HepG2 (cell line): ENCODE measurements at regions not wholly inside any gene's neighbourhood (a gene's known extent, or its start where the extent isn't known, plus 50 kb on each side); places are given as distances from the start of the nearest gene placed in this dataset.

ENCODE experiments used
- ATAC-seq: fragments of 200-7000 bp; cut with Tn5 transposase; 3 replicates; pipeline ENCODE4 v1.9.1; 2020; ENCODE audit warnings: mild to moderate bottlenecking, moderate library complexity
- BruUV-seq: library from RNA; stranded (reverse); fragments of 400-500 nt; replicated peaks from 2 replicates; lab custom pipeline; 2021; lab: Mats Ljungman, UMichigan
- CTCF ChIA-PET: fragments of 300-600 bp; formaldehyde crosslinking; extraction: SDS; loops from one replicate; lab custom pipeline; 2021; ENCODE audit warnings: low total read pairs, inconsistent platforms, low intra/inter-chr PET ratio; lab: Yijun Ruan, JAX
- POLR2A ChIA-PET: fragments of 350-600 bp; sonication (Branson Sonifier 250); formaldehyde crosslinking; loops from one replicate; lab custom pipeline; 2020; ENCODE audit warnings: antibody characterized with exemption, inconsistent platforms; lab: Yijun Ruan, JAX
- DNase-seq: peaks from one replicate; pipeline ENCODE4 v3.0.0-alpha.2; 2015; ENCODE audit warnings: low spot score
- FAIRE-seq: peaks from 3 replicates; lab custom pipeline; 2011; peaks lifted over from hg19 to GRCh38; lab: Jason Lieb, UNC
- H2AFZ ChIP-seq: one replicate; pipeline ENCODE4 v1.6.1; 2011; ENCODE audit warnings: low read length, inconsistent platforms
- H3K27ac ChIP-seq: fragments of 300-600 bp; 3 replicates; pipeline ENCODE4 v1.8.0; 2011; ENCODE audit warnings: mixed run types, mild to moderate bottlenecking, mixed read lengths, low read length, inconsistent platforms; ENCODE audit not compliant: insufficient read depth; ENCODE audit errors: extremely low read length
- H3K27me3 ChIP-seq, 2 experiments: fragments of 200-600 bp in 1 of 2; 2 replicates in 1 of 2; 3 replicates in 1 of 2; pipeline versions ENCODE4 v1.6.0 to v1.8.0; 2011; ENCODE audit warnings: low read length in 2 of 2, mild to moderate bottlenecking in 2 of 2, moderate library complexity in 2 of 2, inconsistent platforms in 1 of 2; ENCODE audit not compliant: insufficient read depth in 2 of 2, control insufficient read depth in 1 of 2
- H3K36me3 ChIP-seq, 2 experiments: fragments of 200-600 bp in 1 of 2; replicated peaks in 1 of 2; 2 replicates in 1 of 2; 3 replicates in 1 of 2; pipeline versions ENCODE4 v1.5.1 to v1.8.0; 2011; ENCODE audit warnings: low read length in 2 of 2, inconsistent platforms in 1 of 2; ENCODE audit not compliant: insufficient read depth in 2 of 2, control insufficient read depth in 1 of 2
- H3K4me1 ChIP-seq: 2 replicates; pipeline ENCODE4 v1.5.1; 2012; ENCODE audit warnings: low read length, inconsistent platforms; ENCODE audit not compliant: insufficient read depth
- H3K4me2 ChIP-seq: 2 replicates; pipeline ENCODE4 v1.6.0; 2011; ENCODE audit warnings: low read depth, low read length, inconsistent platforms
- H3K4me3 ChIP-seq, 3 experiments: fragments of 200-600 bp in 1 of 3; sonication (generic), shearing (Covaris generic) in 1 of 3; replicated peaks in 1 of 3; 2 replicates each; pipeline ENCODE4 v1.5.1; 2011 to 2016; ENCODE audit warnings: low read length in 3 of 3, inconsistent platforms in 2 of 3, low read depth in 2 of 3, mild to moderate bottlenecking in 2 of 3, control low read depth in 1 of 3, mixed read lengths in 1 of 3; ENCODE audit not compliant: insufficient read depth in 1 of 3
- H3K79me2 ChIP-seq: one replicate; pipeline ENCODE4 v1.6.1; 2011; ENCODE audit warnings: low read length, inconsistent platforms; ENCODE audit not compliant: insufficient read depth
- H3K9ac ChIP-seq: 2 replicates; pipeline ENCODE4 v1.6.0; 2011; ENCODE audit warnings: mild to moderate bottlenecking, low read depth, low read length, inconsistent platforms; ENCODE audit not compliant: insufficient read depth
- H3K9me3 ChIP-seq: 2 replicates; pipeline ENCODE4 v1.5.1; 2012; ENCODE audit warnings: mild to moderate bottlenecking, low read length
- H4K20me1 ChIP-seq: 2 replicates; pipeline ENCODE4 v1.6.0; 2011; ENCODE audit warnings: inconsistent platforms, mild to moderate bottlenecking, low read length, moderate library complexity; ENCODE audit not compliant: insufficient read depth
- MZF1 ChIP-seq: sonication (generic); formaldehyde crosslinking; IDR thresholded peaks from 2 replicates; pipeline ENCODE4 v1.8.1; 2023; ENCODE audit warnings: mild to moderate bottlenecking, missing genetic modification reagents, borderline replicate concordance
- RAD21 ChIP-seq: fragments of 450-650 bp; formaldehyde crosslinking; IDR thresholded peaks from 2 replicates; pipeline ENCODE4 v1.5.0; 2020; ENCODE audit warnings: mild to moderate bottlenecking
- SMC3 ChIP-seq: IDR thresholded peaks from 2 replicates; pipeline ENCODE4 v1.6.1; 2011; ENCODE audit warnings: low read length, improper control_type of control experiment
- STAG1 ChIP-seq: sonication (generic); formaldehyde crosslinking; IDR thresholded peaks from 2 replicates; pipeline ENCODE4 v1.4.0; 2020; ENCODE audit warnings: missing genetic modification reagents
- TBX2 ChIP-seq: sonication (generic); formaldehyde crosslinking; IDR thresholded peaks from 2 replicates; pipeline ENCODE4 v1.5.0; 2020; ENCODE audit warnings: missing genetic modification reagents, mild to moderate bottlenecking, borderline replicate concordance
- WGBS: methylation state at CpG from one replicate; pipeline ENCODE4 v1.1.6; 2017; ENCODE audit warnings: low lambda C conversion rate; 5-methylcytosine and 5-hydroxymethylcytosine counted together
- in situ Hi-C: cut with HindIII; loops from 2 replicates; pipeline ENCODE4 v1.10.0; 2017; ENCODE audit warnings: low pct_unique_long_range_greater_than_20kb; ENCODE audit not compliant: extremely low pct_ligation_motif_present
- intact Hi-C: fragments of 100-400 bp; cut with micrococcal nuclease; formaldehyde crosslinking; loops from one replicate; pipeline ENCODE4 v1.10.0; 2022; ENCODE audit not compliant: unreplicated experiment
- TF ChIP-seq, protein P1 (sequence below): sonication (generic); formaldehyde crosslinking; IDR thresholded peaks from 2 replicates; pipeline ENCODE4 v1.5.0; 2020; ENCODE audit warnings: mild to moderate bottlenecking, missing genetic modification reagents, moderate library complexity

DNA sequence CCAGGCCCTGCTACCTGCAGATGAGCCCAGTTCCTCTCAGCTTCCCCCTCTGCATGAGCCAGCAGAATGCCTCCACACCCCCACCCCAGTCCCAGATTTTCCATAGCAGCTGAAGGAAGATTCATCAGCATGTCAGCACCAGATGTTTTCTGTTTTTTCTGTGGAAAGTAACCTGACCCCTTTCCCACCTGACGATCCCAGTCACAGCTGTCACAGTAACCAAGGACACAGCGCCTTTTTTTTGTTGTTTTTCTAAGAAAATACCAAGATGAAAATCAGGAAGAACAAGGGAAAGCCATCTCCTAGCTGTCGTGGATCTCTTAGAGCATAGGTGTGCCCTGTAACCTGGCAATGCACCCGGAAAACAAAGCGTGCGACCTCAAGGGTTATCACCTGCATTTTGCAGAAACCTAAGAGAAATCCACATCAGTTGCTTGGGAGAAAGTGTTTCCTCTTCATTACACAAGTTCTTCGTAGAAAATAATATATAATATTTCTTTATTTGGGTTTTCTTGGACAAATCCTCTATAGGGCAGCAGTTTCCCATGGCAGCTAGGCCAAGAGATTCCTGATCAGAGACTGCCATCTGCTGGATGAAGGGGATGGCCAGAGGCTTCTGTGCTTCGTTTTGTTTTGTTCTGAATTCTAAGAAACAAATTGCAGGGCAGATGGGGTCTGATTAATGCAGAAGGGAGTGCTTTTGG, 401.9 kb downstream of the TNS3 start:
- FAIRE-seq (peak; percentile 72), ATAC-seq (peak; percentile 93), DNase-seq (peak; percentile 49)
- H2AFZ ChIP-seq: peak overlapping the region; percentile 9
- no TSS peak for BruUV-seq
- intact Hi-C loops (loop anchor here (1.0 to 10.0 kb wide), 6 partner anchors 79 to 1257 kb away; no protein-coding TSS in a partner anchor), in situ Hi-C loops (loop anchor here (5.0 to 10.0 kb wide), 3 partner anchors 93 to 1265 kb away; no protein-coding TSS in a partner anchor)
- H3K27ac ChIP-seq: no peak overlapping the region
- no peak overlapping the region for H3K9ac ChIP-seq
- H3K36me3 ChIP-seq: no peaks in the 10 kb centered on the region
- ChIA-PET POLR2A (no interaction called here), CTCF (interaction anchor here (1.2 to 1.6 kb wide), 5 partner anchors 80 to 1258 kb away, joined by 3 to 6 read pairs (median 5); no protein-coding TSS in a partner anchor)
- no peaks in the 10 kb centered on the region for H4K20me1 ChIP-seq
- peaks cover 14% of the 10 kb centered on the region for H3K4me1 ChIP-seq
- WGBS: 32% methylated on average over 8 of the region's 8 CpGs
- TF ChIP-seq MZF1 (CRISPR knock-in tag): no peak
- peak; percentile 84 for TF ChIP-seq STAG1 (CRISPR knock-in tag)
- TF ChIP-seq, protein P1, sequence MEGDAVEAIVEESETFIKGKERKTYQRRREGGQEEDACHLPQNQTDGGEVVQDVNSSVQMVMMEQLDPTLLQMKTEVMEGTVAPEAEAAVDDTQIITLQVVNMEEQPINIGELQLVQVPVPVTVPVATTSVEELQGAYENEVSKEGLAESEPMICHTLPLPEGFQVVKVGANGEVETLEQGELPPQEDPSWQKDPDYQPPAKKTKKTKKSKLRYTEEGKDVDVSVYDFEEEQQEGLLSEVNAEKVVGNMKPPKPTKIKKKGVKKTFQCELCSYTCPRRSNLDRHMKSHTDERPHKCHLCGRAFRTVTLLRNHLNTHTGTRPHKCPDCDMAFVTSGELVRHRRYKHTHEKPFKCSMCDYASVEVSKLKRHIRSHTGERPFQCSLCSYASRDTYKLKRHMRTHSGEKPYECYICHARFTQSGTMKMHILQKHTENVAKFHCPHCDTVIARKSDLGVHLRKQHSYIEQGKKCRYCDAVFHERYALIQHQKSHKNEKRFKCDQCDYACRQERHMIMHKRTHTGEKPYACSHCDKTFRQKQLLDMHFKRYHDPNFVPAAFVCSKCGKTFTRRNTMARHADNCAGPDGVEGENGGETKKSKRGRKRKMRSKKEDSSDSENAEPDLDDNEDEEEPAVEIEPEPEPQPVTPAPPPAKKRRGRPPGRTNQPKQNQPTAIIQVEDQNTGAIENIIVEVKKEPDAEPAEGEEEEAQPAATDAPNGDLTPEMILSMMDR (CRISPR knock-in tag): peak; percentile 80
- TF ChIP-seq RAD21 (CRISPR knock-in tag): peak; percentile 78; the same call in 1 of the 2 replicates
- TF ChIP-seq TBX2 (CRISPR knock-in tag): no peak
- peak; percentile 76 for TF ChIP-seq SMC3
- peaks cover 0 to 7% of the 10 kb centered on the region in 2 experiments; a peak in 2 of 5 replicates for H3K27me3 ChIP-seq
- H3K79me2 ChIP-seq: no peaks in the 10 kb centered on the region
- H3K4me3 ChIP-seq: no peak overlapping the region
- peak overlapping the region; percentile 52 for H3K4me2 ChIP-seq
- H3K9me3 ChIP-seq: peaks cover 18% of the 10 kb centered on the region
